Naive B cell (primary cell): ENCODE measurements at regions not wholly inside any gene's neighbourhood (a gene's known extent, or its start where the extent isn't known, plus 50 kb on each side); places are given as distances from the start of the nearest gene placed in this dataset.

ENCODE experiments used
- ATAC-seq, 2 donors: fragments of 150-1000 bp; cut with Tn5 transposase; 2 replicates each; pipeline ENCODE4 v1.10.0; 2021; ENCODE audit warnings: low read depth in 2 of 2, mild to moderate bottlenecking in 2 of 2, moderate library complexity in 2 of 2
- DNase-seq: peaks from one replicate; pipeline ENCODE4 v3.0.0; 2022
- H3K27ac Mint-ChIP-seq, 6 donors: one replicate each; pipeline ENCODE4 v1.8.0; 2020 to 2022; ENCODE audit warnings: mild to moderate bottlenecking in 6 of 6, mixed read lengths in 6 of 6, moderate library complexity in 5 of 6, inconsistent platforms in 2 of 6
- H3K27me3 Mint-ChIP-seq, 3 donors: one replicate each; pipeline ENCODE4 v1.8.0; 2021 to 2022; ENCODE audit warnings: mixed read lengths in 3 of 3, mild to moderate bottlenecking in 1 of 3
- H3K36me3 Mint-ChIP-seq, 2 donors: one replicate each; pipeline ENCODE4 v1.8.0; 2020 to 2022; ENCODE audit warnings: mixed read lengths in 2 of 2, inconsistent platforms in 1 of 2, mild to moderate bottlenecking in 1 of 2
- H3K4me1 Mint-ChIP-seq, 3 donors: one replicate each; pipeline ENCODE4 v1.8.0; 2020 to 2022; ENCODE audit warnings: mixed read lengths in 3 of 3, inconsistent platforms in 1 of 3, mild to moderate bottlenecking in 1 of 3, moderate library complexity in 1 of 3
- H3K4me3 Mint-ChIP-seq, 8 donors: one replicate each; pipeline ENCODE4 v1.8.0; 2020 to 2022; ENCODE audit warnings: mild to moderate bottlenecking in 8 of 8, mixed read lengths in 8 of 8, moderate library complexity in 8 of 8, inconsistent platforms in 2 of 8
- H3K9me3 Mint-ChIP-seq, 7 donors: one replicate each; pipeline ENCODE4 v1.8.0; 2020 to 2022; ENCODE audit warnings: mixed read lengths in 7 of 7, mild to moderate bottlenecking in 5 of 7, inconsistent platforms in 2 of 7, moderate library complexity in 1 of 7

DNA sequence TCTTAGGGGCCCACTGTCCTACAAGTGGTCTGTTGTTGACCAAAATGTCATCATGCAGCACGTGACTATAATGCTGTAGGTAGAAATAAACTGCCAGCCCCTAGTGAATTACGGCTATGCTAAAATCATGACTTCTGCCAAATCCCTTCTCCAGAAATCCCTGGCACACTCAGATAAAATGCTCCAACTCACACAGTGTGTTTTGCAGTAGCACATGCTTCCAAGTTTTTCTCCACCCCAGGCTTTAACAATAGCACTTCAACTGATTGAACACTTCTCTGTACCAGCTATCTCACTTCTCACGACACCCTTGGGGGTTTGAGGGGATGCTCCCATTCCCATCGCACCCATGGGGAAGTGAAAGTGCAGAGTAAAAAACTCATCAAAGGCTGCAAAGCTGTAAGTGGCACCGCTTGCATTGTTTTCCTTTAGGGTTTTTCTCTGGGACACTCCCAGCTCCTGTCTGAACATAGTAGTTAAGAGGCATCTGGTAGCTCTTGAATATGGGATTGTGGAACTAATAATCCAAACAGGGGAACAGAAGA, 151.0 kb upstream of the SLC24A2 start:
- H3K4me3 Mint-ChIP-seq: no peak overlapping the region
- H3K4me1 Mint-ChIP-seq: peaks cover 4 to 9% (median 5%) of the 10 kb centered on the region in 3 donors
- peaks cover 7 to 12% (median 8%) of the 10 kb centered on the region in 3 donors for H3K27me3 Mint-ChIP-seq
- no peak for DNase-seq
- H3K27ac Mint-ChIP-seq: no peak overlapping the region
- no peak for ATAC-seq
- H3K9me3 Mint-ChIP-seq: no peaks in the 10 kb centered on the region
- no peaks in the 10 kb centered on the region for H3K36me3 Mint-ChIP-seq

GRCh38 chr9:19938990-19939733, 150.3 kb upstream of the SLC24A2 start:
- ATAC-seq: no peak
- H3K4me3 Mint-ChIP-seq: no peak overlapping the region
- no peak overlapping the region for H3K27ac Mint-ChIP-seq
- DNase-seq: no peak
- H3K36me3 Mint-ChIP-seq: no peaks in the 10 kb centered on the region
- H3K4me1 Mint-ChIP-seq: peaks cover 9 to 15% (median 11%) of the 10 kb centered on the region in 3 donors
- no peaks in the 10 kb centered on the region for H3K9me3 Mint-ChIP-seq
- H3K27me3 Mint-ChIP-seq: peaks cover 9 to 16% (median 15%) of the 10 kb centered on the region in 3 donors

DNA sequence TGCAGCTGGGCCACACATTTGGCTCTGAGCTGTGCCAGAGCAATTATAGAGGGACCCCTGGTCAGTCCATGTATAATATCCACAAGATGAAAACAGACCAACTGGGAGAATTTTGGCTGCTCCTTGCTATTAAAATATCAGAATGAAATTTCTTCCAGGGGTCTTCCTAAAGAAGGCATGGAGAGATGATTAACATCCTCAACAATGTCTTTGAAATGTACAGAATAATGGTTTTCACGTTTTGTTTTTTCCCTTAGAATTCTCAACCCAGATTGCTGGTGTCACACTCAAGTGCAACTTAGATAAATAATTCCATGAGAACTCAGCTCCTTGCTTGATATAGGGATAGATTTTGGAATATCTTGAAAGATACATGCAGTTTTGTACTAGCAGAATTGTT, 148.3 kb upstream of the SLC24A2 start:
- H3K36me3 Mint-ChIP-seq: no peaks in the 10 kb centered on the region
- H3K4me3 Mint-ChIP-seq: no peak overlapping the region
- peaks cover 16 to 23% (median 21%) of the 10 kb centered on the region in 3 donors for H3K27me3 Mint-ChIP-seq
- ATAC-seq: no peak
- no peak overlapping the region for H3K27ac Mint-ChIP-seq
- DNase-seq: no peak
- peaks cover 13 to 23% (median 14%) of the 10 kb centered on the region in 3 donors for H3K4me1 Mint-ChIP-seq
- no peaks in the 10 kb centered on the region for H3K9me3 Mint-ChIP-seq

GRCh38 chr9:19936598-19936997, 147.8 kb upstream of the SLC24A2 start:
- H3K4me3 Mint-ChIP-seq: no peak overlapping the region
- peak overlapping the region in 1 of 6 donors; percentile 22 for H3K27ac Mint-ChIP-seq
- peaks cover 13 to 23% (median 14%) of the 10 kb centered on the region in 3 donors for H3K4me1 Mint-ChIP-seq
- DNase-seq (no peak), ATAC-seq (no peak)
- no peaks in the 10 kb centered on the region for H3K9me3 Mint-ChIP-seq
- no peaks in the 10 kb centered on the region for H3K36me3 Mint-ChIP-seq
- H3K27me3 Mint-ChIP-seq: peaks cover 15 to 21% (median 21%) of the 10 kb centered on the region in 3 donors

GRCh38 chr9:19935422-19935821, 146.6 kb upstream of the SLC24A2 start:
- no peaks in the 10 kb centered on the region for H3K9me3 Mint-ChIP-seq
- ATAC-seq: no peak
- H3K4me1 Mint-ChIP-seq: peaks cover 16 to 35% (median 26%) of the 10 kb centered on the region in 3 donors
- DNase-seq: no peak
- H3K27me3 Mint-ChIP-seq: peaks cover 10 to 21% (median 21%) of the 10 kb centered on the region in 3 donors
- no peak overlapping the region for H3K27ac Mint-ChIP-seq
- no peaks in the 10 kb centered on the region for H3K36me3 Mint-ChIP-seq
- peak overlapping the region in 3 of 8 donors; percentile 6 to 61 (median 23) for H3K4me3 Mint-ChIP-seq

DNA sequence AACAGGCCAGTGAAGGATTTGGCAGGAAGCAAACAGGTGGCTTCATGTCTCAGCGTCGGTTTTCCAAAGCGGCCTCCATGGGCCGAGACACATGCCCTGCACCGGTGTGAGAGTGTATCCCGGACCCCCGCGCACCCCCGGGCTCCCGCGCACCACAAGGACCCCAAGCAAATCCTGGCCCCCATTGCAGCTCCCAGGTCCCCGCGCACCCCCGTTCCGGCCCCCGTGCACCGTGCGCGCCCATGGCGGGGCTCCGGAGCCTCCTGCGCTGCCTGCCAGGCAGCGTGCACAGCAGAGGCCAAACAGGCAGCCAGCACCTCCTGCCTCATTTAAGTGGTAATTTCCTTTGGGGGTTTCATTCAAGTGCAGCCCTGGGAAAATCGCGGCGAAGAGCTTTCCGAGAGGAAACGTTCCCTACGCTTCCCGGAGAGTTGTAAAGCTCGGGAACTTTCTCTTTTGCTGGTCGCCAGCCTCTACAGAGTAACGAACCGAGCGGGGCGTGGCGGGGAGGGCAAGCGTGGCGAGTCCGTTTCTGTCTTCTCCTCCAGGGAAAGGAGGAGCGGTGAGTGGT, 145.5 kb upstream of the SLC24A2 start:
- H3K4me3 Mint-ChIP-seq: peak overlapping the region; percentile 62 to 89 (median 73)
- H3K27ac Mint-ChIP-seq: peak overlapping the region in 1 of 6 donors; percentile 49
- H3K27me3 Mint-ChIP-seq: peaks cover 10 to 21% (median 21%) of the 10 kb centered on the region in 3 donors
- ATAC-seq (no peak), DNase-seq (no peak)
- H3K4me1 Mint-ChIP-seq: peaks cover 16 to 34% (median 24%) of the 10 kb centered on the region in 3 donors
- no peaks in the 10 kb centered on the region for H3K9me3 Mint-ChIP-seq
- no peaks in the 10 kb centered on the region for H3K36me3 Mint-ChIP-seq

GRCh38 chr9:19931098-19931890, 142.5 kb upstream of the SLC24A2 start:
- peak; percentile 58 to 60 for ATAC-seq
- Mint-ChIP-seq H3K4me3 (peak overlapping the region in 2 of 8 donors; percentile 2 to 16), H3K36me3 (no peaks in the 10 kb centered on the region), H3K27me3 (peaks cover 10 to 28% (median 21%) of the 10 kb centered on the region in 3 donors), H3K9me3 (no peaks in the 10 kb centered on the region), H3K4me1 (peaks cover 17 to 36% (median 27%) of the 10 kb centered on the region in 3 donors), H3K27ac (no peak overlapping the region)
- peak; percentile 14 for DNase-seq

- ATAC-seq: no peak
- peaks cover 9 to 24% (median 22%) of the 10 kb centered on the region in 3 donors for H3K4me1 Mint-ChIP-seq
- no peaks in the 10 kb centered on the region for H3K36me3 Mint-ChIP-seq
Measured at GRCh38 chr9:19927560-19927959, 138.7 kb upstream of the SLC24A2 start.

DNA sequence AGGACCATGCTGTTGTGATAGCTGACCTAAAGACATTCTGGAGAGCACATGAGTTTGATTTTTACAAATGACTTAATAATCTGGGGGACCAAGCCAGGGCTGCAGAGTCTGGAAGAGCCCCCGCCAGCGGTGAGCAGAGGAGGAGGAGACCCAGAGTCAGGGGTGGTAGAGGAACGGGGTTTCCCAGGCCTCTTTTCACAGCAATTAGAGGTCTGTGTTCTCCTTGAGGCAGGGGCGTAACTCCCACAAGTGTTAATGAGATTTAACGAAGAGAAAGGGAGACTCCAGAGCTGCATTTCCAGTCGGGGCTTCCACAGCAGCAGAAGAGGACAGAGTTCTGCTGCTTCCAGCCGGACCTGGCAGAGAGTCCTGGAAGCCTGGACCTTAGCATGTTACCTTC, 137.9 kb upstream of the SLC24A2 start:
- H3K4me3 Mint-ChIP-seq: peak overlapping the region in 2 of 8 donors; percentile 42 to 78
- no peaks in the 10 kb centered on the region for H3K9me3 Mint-ChIP-seq

More at GRCh38 chr9:19927560-19927959, 138.7 kb upstream of the SLC24A2 start:
- Mint-ChIP-seq H3K27me3 (peaks cover 16 to 31% (median 24%) of the 10 kb centered on the region in 3 donors), H3K4me3 (no peak overlapping the region), H3K9me3 (no peaks in the 10 kb centered on the region), H3K27ac (peak overlapping the region in 1 of 6 donors; percentile 10)
- DNase-seq: no peak

GRCh38 chr9:19925674-19926503, 137.1 kb upstream of the SLC24A2 start:
- peak overlapping the region in 7 of 8 donors; percentile 38 to 78 (median 74) for H3K4me3 Mint-ChIP-seq
- peak; percentile 93 to 97 for ATAC-seq
- H3K27me3 Mint-ChIP-seq: peaks cover 23 to 31% (median 31%) of the 10 kb centered on the region in 3 donors
- peaks cover 6 to 17% (median 15%) of the 10 kb centered on the region in 3 donors for H3K4me1 Mint-ChIP-seq
- DNase-seq: peak; percentile 74
- no peaks in the 10 kb centered on the region for H3K9me3 Mint-ChIP-seq
- no peaks in the 10 kb centered on the region for H3K36me3 Mint-ChIP-seq
- H3K27ac Mint-ChIP-seq: peak overlapping the region in 2 of 6 donors; percentile 47 to 52

More for the DNA sequence above, 137.9 kb upstream of the SLC24A2 start:
- no peak for DNase-seq
- Mint-ChIP-seq H3K27me3 (peaks cover 19 to 31% (median 27%) of the 10 kb centered on the region in 3 donors), H3K36me3 (no peaks in the 10 kb centered on the region), H3K4me1 (peaks cover 9 to 24% (median 22%) of the 10 kb centered on the region in 3 donors), H3K27ac (peak overlapping the region in 1 of 6 donors; percentile 43)
- ATAC-seq: no peak

- no peak overlapping the region for H3K27ac Mint-ChIP-seq
- H3K27me3 Mint-ChIP-seq: peaks cover 28 to 46% (median 43%) of the 10 kb centered on the region in 3 donors
- DNase-seq: no peak
- peaks cover 6 to 10% (median 8%) of the 10 kb centered on the region in 3 donors for H3K4me1 Mint-ChIP-seq
- no peak overlapping the region for H3K4me3 Mint-ChIP-seq
- no peaks in the 10 kb centered on the region for H3K36me3 Mint-ChIP-seq
- no peaks in the 10 kb centered on the region for H3K9me3 Mint-ChIP-seq
- no peak for ATAC-seq
Measured at GRCh38 chr9:19924080-19924479, 135.2 kb upstream of the SLC24A2 start.

GRCh38 chr9:19922476-19923118, 133.8 kb upstream of the SLC24A2 start:
- H3K27ac Mint-ChIP-seq: no peak overlapping the region

More at GRCh38 chr9:19922476-19923118, 133.8 kb upstream of the SLC24A2 start:
- ATAC-seq (no peak), DNase-seq (no peak)
- Mint-ChIP-seq H3K9me3 (no peaks in the 10 kb centered on the region), H3K27me3 (peaks cover 40 to 58% (median 53%) of the 10 kb centered on the region in 3 donors), H3K4me1 (peaks cover 6 to 10% (median 8%) of the 10 kb centered on the region in 3 donors), H3K4me3 (no peak overlapping the region), H3K36me3 (no peaks in the 10 kb centered on the region)
